Fibroblast of mammary gland (primary cell): ENCODE measurements at regions not wholly inside any gene's neighbourhood (a gene's known extent, or its start where the extent isn't known, plus 50 kb on each side); places are given as distances from the start of the nearest gene placed in this dataset.

Experiments
- DNase-seq: peaks from one replicate; pipeline ENCODE4 v3.0.0-alpha.2; 2010; ENCODE audit warnings: low read depth
- H3K4me3 ChIP-seq: 2 replicates; pipeline ENCODE4 v1.5.1; 2011; ENCODE audit warnings: low read depth, mild to moderate bottlenecking, low read length, moderate library complexity; ENCODE audit not compliant: control insufficient read depth
- TF ChIP-seq, protein P1 (sequence below): conservative IDR thresholded peaks from 2 replicates; pipeline ENCODE4 v1.5.1; 2011; ENCODE audit warnings: low read depth, low read length, inconsistent platforms; ENCODE audit not compliant: control insufficient read depth, insufficient read depth

DNA sequence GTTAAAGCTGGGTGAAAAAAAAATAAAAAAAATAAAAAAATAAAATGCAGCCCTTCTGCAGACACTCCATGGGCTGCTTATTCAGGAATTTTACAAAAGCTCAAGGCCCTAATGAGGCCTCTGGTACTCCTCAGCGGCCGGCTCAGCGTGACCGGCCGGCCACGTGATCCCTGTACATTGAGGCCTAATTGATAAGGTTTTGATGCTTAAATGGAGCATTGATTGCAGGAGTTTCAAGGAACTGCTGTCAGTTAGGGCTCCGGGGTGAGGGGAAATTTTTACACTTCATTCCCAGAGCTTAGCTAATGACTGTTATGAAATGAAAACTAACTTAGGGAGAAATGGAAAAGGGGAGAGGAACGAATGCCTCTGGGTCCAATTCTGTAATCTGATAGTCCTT, 368.8 kb upstream of the KIRREL3 start:
- no peak overlapping the region for H3K4me3 ChIP-seq
- TF ChIP-seq, protein P1, sequence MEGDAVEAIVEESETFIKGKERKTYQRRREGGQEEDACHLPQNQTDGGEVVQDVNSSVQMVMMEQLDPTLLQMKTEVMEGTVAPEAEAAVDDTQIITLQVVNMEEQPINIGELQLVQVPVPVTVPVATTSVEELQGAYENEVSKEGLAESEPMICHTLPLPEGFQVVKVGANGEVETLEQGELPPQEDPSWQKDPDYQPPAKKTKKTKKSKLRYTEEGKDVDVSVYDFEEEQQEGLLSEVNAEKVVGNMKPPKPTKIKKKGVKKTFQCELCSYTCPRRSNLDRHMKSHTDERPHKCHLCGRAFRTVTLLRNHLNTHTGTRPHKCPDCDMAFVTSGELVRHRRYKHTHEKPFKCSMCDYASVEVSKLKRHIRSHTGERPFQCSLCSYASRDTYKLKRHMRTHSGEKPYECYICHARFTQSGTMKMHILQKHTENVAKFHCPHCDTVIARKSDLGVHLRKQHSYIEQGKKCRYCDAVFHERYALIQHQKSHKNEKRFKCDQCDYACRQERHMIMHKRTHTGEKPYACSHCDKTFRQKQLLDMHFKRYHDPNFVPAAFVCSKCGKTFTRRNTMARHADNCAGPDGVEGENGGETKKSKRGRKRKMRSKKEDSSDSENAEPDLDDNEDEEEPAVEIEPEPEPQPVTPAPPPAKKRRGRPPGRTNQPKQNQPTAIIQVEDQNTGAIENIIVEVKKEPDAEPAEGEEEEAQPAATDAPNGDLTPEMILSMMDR, result no peak
- no peak for DNase-seq

DNA sequence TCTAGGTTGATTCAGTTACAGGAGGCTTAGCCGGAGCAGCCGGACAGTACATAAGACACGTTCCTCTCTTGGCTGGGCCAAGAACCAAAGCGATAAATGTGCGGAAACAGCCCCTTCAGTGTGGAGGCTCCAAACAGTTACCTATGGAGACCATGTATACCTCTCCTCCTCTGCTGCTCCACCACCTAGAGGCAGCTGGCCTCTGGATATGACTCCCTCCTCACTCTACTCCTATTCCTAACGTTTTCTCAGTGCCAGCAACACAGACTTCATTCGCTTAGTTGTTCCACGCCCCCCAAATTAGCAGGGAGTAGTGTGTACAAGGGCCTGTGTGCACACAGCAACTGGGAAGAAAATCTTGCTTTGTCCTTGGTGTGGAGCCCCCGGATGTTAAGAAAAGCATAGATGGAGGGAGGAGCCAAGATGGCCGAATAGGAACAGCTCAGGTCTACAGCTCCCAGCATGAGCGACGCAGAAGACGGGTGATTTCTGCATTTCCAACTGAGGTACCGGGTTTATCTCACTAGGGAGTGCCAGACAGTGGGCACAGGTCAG, 362.3 kb upstream of the KIRREL3 start:
- no peak for DNase-seq
- TF ChIP-seq, protein P1, result no peak

DNA sequence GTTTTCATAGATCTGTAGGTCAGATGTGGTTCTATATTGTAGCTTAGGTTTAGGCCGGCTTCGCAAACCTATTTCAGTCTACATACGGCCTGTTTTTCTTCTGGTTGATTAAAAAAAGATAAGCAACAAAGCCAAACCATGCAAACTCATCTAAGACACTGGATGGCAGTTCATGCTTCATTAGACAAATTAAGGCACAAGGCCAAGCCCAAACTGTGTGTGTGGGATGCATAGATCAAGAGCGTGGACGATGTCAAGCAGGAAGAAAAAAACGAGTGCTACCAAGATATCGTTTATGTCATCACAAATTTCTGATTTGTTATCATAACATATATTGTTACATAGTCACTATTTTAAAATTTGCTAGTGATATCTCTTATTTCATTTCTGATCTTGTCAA, 357.6 kb upstream of the KIRREL3 start:
- TF ChIP-seq, protein P1, result no peak
- DNase-seq, result no peak
- no peak overlapping the region for H3K4me3 ChIP-seq

More for the DNA sequence above, 362.3 kb upstream of the KIRREL3 start:
- H3K4me3 ChIP-seq, result no peak overlapping the region

DNA sequence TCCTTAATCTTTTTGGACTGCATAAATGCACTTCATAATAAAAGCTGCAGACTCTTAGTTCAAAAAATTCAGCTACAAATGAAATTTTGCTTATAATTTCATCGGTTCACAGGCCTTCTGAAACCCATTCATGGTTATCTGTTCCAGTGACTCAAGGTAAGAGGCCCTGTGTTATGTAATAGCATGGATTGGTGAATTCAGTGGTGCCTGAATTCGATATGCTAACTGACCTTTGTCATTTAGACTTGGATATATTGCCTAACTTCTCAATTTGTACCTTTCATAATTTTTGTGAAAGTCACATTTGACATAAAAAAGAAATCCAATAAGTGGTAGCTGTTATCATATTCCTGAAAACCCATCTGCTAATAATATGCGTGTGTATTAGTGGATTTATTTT, 349.9 kb upstream of the KIRREL3 start:
- H3K4me3 ChIP-seq, result no peak overlapping the region
- TF ChIP-seq, protein P1, result no peak

DNA sequence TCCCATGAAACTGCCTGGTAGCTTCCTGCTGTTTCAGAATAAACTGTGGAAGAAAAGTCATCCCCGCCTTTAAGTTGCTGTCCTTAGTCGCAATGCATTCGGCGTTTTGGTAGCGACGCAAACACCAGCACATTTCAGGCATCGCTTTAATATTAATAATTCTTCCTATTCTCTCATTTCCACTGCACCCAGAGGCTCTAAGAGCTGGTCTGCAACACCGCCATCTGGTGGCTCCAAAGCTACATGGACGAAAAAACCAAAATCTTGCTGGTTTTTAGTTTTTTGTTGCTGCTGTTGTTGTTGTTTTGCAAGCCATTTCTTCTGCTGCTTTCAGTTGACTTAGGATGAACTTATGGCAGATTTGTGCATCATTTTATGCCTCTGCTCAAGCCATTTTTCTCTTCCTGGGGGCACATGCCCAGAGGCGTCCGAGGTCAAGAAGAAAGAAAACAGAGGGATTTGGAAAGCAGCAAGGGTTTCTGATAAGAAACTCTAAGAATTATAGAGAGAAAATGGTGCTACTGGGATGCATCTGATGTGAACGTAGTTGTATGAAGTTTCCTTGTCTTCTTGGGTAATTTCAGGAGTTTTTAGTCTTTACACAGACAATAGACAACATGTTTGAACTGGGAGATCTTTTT, 345.4 kb upstream of the KIRREL3 start:
- DNase-seq, result peak; percentile 19
- TF ChIP-seq, protein P1, result peak; percentile 61
- no peak overlapping the region for H3K4me3 ChIP-seq

More for the DNA sequence above, 349.9 kb upstream of the KIRREL3 start:
- no peak for DNase-seq

DNA sequence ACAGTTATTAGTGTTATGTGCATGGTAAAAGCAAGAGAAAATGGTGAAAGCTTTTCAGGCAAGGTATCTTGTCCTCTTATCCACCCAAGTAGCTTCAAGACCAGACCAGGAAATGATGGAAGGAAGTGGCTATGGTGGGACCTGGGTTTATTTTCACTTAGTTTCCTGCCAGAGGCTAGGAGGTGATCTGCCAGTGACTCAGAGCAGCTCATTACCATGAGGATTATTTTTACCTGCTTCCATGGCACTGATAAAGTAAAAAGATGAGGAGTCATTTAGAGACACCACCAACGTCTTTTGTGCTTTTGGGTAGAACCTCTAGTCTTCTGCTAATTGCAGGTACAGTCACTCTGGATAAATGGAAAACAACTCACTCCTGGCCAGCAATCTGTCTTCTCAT, 339.9 kb upstream of the KIRREL3 start:
- no peak for DNase-seq
- TF ChIP-seq, protein P1, result no peak

DNA sequence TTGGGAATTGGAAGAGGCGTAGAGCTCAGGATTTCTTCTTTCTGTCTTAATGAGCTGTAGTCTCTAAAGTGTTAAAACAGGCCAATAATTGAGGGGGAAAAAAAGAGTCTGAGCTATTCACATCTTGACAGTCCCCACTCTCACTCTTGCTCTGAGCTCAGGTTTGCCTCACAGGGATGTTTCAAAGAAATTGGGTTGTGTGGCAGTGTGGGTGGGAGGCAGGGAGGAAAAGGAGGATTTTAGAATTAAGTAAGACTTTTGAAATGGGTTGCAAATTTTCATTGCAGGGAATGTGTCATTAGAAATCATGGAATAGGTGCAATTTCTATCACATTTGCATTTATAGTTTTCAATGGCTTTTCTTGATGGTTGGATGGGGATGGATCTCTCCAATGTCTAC, 338.8 kb upstream of the KIRREL3 start:
- no peak overlapping the region for H3K4me3 ChIP-seq
- TF ChIP-seq, protein P1, result no peak
- no peak for DNase-seq

More for the DNA sequence above, 339.9 kb upstream of the KIRREL3 start:
- H3K4me3 ChIP-seq, result no peak overlapping the region
